Activated T-cell treated with anti-CD3 and anti-CD28 coated beads, Interleukin-2, amount 50 U/mL, for 24 hours (primary cell): ENCODE measurements at regions not wholly inside any gene's neighbourhood (a gene's known extent, or its start where the extent isn't known, plus 50 kb on each side); places are given as distances from the start of the nearest gene placed in this dataset.
"Not testable (repeated sequence)": the region's sequence is repeated elsewhere in the genome, so short reads cannot be mapped to it uniquely, and the experiment has no call there.

Source experiments
- DNase-seq: peaks from one replicate; pipeline ENCODE4 v3.0.0-alpha.2; 2020
- H3K27ac Mint-ChIP-seq: 2 replicates; pipeline ENCODE4 v1.8.0; 2020; ENCODE audit warnings: mild to moderate bottlenecking, mixed read lengths
- H3K27me3 Mint-ChIP-seq: 2 replicates; pipeline ENCODE4 v1.8.0; 2020; ENCODE audit warnings: mixed read lengths
- H3K36me3 Mint-ChIP-seq: 2 replicates; pipeline ENCODE4 v1.8.0; 2020; ENCODE audit warnings: low read depth, mixed read lengths
- H3K4me1 Mint-ChIP-seq: 2 replicates; pipeline ENCODE4 v1.8.0; 2020; ENCODE audit warnings: low read depth, mixed read lengths
- H3K4me3 Mint-ChIP-seq: 2 replicates; pipeline ENCODE4 v1.8.0; 2020; ENCODE audit warnings: mild to moderate bottlenecking, moderate library complexity, mixed read lengths
- H3K9me3 Mint-ChIP-seq: 2 replicates; pipeline ENCODE4 v1.8.0; 2020; ENCODE audit warnings: mixed read lengths

DNA sequence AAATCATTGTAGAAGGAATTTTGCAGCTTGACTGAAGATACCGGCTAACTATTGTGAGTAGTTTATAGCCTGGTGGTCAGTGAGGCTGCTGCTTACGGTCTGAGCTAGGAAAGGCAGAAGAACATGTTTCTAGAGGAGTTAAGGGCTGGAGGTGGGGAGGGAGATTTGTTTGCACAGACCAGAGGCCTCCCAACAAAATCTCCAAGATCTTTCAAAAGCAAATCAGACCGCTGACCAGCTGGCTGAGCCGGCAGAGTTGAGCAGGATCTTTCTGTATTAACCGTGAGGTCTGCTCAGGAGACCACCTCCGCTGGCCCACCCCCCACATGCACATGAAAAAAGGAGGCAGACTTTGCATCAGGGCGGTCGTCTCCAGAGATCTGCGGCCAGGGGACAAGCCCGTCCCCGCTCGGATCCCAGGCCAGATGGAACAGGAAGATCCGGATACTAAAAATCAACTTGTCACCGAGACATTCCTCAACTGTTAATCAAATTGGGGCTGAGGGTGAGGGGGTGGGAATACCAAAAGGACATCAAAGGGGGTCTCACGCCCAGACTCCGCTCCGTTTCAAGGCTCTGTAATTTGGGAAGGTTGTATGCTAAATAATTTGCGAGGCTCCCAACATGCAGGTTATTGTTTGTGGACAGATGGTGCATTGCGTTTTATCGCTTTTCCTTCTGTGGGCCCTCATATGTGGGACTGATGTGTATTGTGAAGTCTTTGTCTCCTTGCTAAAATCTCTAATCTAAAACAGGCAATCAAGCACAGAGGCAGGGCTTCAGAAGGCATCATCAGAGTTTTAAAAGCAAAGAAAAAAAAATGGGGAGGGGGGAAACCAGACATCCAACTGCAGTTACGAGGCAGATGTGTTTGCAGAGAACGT is 319.0 kb downstream of the ZNF536 start:
- Mint-ChIP-seq H3K27me3 (peaks cover 73% of the 10 kb centered on the region), H3K36me3 (no peaks in the 10 kb centered on the region), H3K4me3 (no peak overlapping the region), H3K27ac (no peak overlapping the region), H3K4me1 (peaks cover 2% of the 10 kb centered on the region), H3K9me3 (no peaks in the 10 kb centered on the region)
- DNase-seq = no peak

DNA sequence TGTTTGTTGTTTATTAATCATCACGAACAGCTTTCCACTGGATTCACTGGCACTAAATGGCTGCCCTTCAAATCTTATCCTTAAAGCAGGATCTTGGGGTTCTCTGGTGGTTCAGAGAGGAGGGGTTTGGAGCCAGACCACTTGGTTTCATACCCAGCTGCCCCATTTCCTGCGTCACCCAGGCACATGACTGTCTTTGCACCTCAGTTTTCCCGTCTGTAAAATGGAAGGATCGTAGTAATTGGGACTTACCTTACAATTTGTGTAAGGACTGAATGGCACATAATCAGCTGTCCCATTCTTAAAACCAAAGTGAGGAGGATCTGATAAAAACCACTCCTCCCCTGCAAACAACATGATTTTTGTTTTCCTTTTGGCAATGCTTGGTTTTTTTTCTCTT is 318.3 kb downstream of the ZNF536 start:
- H3K36me3 Mint-ChIP-seq = no peaks in the 10 kb centered on the region
- peaks cover 76% of the 10 kb centered on the region for H3K27me3 Mint-ChIP-seq
- no peak for DNase-seq
- H3K4me1 Mint-ChIP-seq = peaks cover 2% of the 10 kb centered on the region
- no peaks in the 10 kb centered on the region for H3K9me3 Mint-ChIP-seq
- H3K27ac Mint-ChIP-seq = no peak overlapping the region
- no peak overlapping the region for H3K4me3 Mint-ChIP-seq

DNA sequence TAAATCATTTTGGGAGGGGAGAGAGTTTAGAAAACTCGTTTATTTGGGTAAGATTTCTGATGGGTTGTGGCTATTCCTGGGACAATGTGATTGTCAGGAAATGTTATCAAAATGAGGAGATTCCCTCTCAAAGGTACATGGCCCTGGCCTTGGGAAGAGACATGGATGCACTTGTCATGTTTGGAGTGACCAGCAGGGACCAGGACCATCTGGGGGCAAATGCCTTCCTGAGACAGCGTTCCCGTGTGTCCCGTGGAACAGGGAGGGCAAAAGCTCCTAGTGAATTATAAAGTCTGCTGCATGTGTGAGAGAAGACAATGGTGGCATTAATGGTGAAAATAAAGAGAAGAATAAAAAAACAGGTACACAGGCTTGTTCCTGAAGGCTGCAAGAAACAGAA is 317.3 kb downstream of the ZNF536 start:
- no peaks in the 10 kb centered on the region for H3K9me3 Mint-ChIP-seq
- no peak for DNase-seq
- peaks cover 2% of the 10 kb centered on the region for H3K4me1 Mint-ChIP-seq
- no peak overlapping the region for H3K27ac Mint-ChIP-seq
- H3K4me3 Mint-ChIP-seq = no peak overlapping the region
- H3K27me3 Mint-ChIP-seq = peaks cover 79% of the 10 kb centered on the region
- H3K36me3 Mint-ChIP-seq = no peaks in the 10 kb centered on the region

DNA sequence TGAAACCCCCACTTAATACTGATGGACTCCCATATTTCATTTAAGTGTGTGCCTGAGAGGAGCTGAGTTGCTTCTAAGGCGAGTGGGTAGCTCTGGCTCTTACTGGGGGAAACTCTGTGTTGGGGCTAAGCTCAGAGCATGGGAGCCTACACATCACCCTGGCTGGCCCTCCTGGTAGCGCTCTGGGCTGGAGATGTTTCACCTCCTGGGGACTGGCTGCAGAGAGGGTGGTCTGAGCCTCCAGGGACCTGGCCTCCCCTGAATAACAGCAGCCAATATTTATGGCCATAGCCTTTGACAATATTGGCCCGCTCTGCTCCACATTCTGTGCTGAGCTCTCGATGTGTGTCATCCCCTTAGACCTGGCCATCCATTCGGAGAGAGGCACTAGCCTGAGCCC is 316.5 kb downstream of the ZNF536 start:
- peaks cover 2% of the 10 kb centered on the region for H3K4me1 Mint-ChIP-seq
- H3K27me3 Mint-ChIP-seq = peaks cover 79% of the 10 kb centered on the region
- no peak for DNase-seq
- H3K27ac Mint-ChIP-seq = no peak overlapping the region
- no peaks in the 10 kb centered on the region for H3K36me3 Mint-ChIP-seq
- H3K9me3 Mint-ChIP-seq = no peaks in the 10 kb centered on the region
- no peak overlapping the region for H3K4me3 Mint-ChIP-seq

DNA sequence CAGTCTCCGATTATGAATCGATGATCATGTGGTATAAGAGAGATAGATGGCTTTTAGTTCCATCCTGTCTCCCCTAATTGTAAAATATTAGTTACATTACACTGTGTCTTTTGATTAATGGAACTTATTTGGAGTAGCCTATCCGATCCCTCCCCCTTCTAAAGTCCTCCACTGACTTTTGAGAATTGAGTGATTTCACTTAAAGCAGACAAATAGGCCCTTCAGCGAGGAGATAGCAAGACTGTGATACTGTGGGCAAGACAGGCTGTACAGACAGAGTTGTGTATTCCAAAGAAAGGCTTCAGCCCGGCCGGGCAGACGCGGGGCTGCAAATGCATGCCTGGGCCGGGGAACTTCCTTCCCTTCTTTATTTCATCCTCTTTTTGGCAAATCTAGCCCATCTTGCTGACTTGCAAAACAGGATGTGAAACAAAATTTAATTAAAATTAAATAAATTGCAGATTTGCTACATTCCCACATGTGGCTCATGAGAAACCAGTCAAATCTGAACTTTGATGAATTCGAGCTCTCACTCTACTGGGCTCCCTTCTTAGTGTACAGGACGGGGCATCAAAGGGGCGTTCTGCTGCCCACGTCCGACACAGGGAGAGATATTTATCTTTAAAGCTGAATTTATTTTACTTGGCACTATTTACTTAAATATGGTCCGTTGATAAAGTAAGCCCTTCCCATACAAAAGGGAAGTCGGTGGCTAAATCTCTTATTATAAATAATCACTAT is 314.8 kb downstream of the ZNF536 start:
- Mint-ChIP-seq H3K9me3 (no peaks in the 10 kb centered on the region), H3K27me3 (peaks cover 77% of the 10 kb centered on the region), H3K36me3 (no peaks in the 10 kb centered on the region), H3K4me3 (no peak overlapping the region), H3K27ac (no peak overlapping the region), H3K4me1 (no peaks in the 10 kb centered on the region)
- no peak for DNase-seq

DNA sequence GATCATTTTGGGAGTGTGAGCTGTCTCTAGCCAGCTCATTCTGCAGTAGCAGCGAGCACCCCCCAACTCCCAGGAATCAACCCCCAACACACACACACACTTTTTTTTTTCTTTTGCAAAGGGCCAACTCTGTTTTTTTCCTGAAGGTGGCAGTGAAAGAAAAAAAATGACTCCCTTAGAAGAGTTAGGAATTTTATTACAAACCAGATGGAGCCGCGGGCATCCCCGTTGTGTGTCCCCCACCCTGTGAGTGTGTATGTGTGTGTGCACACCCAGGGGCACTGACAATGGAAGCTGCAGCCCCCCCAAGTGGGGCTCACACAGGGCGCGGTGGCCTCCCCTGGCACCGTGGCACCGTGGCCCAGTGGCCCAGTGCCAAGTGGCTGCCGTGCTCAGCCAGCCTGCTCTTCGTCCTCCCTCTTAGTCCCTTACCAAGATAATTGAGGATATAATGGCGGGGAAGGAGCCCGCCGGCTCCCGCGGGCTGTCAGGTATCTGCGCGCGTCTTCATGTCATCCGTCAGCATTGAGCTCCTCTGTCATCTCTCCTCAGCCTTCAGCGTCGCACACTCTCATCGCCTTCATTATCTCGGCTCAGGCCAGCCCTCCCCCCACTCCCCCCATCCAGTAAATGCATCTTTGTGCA is 314.1 kb downstream of the ZNF536 start:
- H3K4me1 Mint-ChIP-seq = no peaks in the 10 kb centered on the region
- no peak overlapping the region for H3K27ac Mint-ChIP-seq

DNA sequence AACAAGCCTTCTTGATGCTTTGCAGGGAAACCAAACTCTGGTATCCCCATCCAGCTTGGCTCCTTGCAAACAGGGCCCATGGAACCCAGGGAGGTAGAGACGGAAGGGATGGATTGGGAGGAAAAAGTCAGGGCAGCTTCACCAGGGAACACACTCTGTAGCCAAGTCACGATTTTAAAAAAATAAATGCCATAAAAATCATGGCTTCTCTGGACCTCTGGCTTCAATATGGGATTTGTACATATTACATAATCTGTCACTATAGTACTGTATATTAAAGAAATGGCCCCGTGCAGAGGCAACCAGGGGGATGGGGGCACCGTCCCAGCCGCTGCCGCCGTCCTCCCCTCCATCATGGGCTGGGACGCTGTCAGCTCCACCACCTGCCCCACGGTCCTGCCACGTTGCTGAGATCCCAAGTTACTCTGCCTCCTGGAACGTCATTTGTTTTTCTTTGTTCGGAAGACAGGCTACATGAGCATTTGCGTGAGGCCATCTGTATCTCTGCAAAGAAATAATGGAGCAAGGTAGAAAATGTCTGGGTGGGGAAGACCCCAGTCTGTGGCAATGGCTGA is 313.3 kb downstream of the ZNF536 start:
- no peaks in the 10 kb centered on the region for H3K9me3 Mint-ChIP-seq
- no peaks in the 10 kb centered on the region for H3K36me3 Mint-ChIP-seq
- H3K4me3 Mint-ChIP-seq = no peak overlapping the region
- H3K27me3 Mint-ChIP-seq = peaks cover 70% of the 10 kb centered on the region
- DNase-seq = no peak
- no peak overlapping the region for H3K27ac Mint-ChIP-seq
- H3K4me1 Mint-ChIP-seq = no peaks in the 10 kb centered on the region

More for the DNA sequence above, 314.1 kb downstream of the ZNF536 start:
- peaks cover 72% of the 10 kb centered on the region for H3K27me3 Mint-ChIP-seq
- H3K9me3 Mint-ChIP-seq = no peaks in the 10 kb centered on the region
- no peak for DNase-seq
- H3K36me3 Mint-ChIP-seq = no peaks in the 10 kb centered on the region
- no peak overlapping the region for H3K4me3 Mint-ChIP-seq

DNA sequence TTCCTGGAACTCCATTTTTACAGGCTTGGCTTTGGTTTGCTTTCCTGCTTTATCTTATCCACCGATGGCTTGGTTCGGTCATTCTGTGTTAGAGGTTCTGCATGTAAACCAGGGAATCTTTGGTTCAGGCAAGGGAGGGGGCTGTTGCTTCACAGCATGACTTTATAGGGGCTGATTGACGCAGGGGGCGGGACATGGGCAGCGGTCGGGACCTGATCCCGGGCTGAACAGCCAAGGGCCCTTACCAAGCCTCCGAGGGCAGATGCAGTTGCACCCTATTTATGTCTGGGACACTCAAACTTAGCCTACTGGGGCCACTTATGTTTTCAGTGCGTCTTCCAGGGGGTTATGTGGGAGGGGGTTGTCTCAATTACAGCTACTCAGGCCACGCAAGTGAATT is 312.4 kb downstream of the ZNF536 start:
- Mint-ChIP-seq H3K27me3 (peaks cover 64% of the 10 kb centered on the region), H3K27ac (no peak overlapping the region), H3K4me1 (no peaks in the 10 kb centered on the region), H3K9me3 (no peaks in the 10 kb centered on the region), H3K36me3 (no peaks in the 10 kb centered on the region), H3K4me3 (no peak overlapping the region)
- no peak for DNase-seq

DNA sequence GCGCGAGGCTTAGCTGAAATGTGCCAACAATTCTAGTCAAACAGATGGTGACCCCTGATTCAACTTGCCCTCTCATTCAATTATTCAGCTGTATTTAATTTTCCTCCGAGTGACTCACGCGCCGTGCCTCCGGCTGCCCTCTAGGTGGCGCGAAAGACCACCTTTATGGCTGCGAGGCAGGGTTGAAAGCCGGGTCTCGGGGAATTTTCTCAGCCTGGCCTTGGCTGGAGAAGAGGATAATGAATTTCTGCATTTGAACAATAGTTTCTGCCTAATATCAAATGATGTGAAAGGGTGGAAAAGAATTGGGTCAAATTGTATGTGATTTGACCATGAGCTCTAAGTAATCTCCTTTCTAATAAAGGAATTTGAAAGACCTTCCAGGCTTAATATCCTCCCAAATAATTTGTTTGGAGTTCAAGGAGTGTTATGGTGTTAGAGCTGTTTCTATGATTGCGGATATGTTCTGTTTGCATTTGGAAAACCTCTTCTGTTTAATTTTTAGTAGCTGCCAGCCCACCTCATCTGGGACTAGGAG is 310.9 kb downstream of the ZNF536 start:
- Mint-ChIP-seq H3K4me1 (no peaks in the 10 kb centered on the region), H3K27me3 (peaks cover 50% of the 10 kb centered on the region), H3K9me3 (no peaks in the 10 kb centered on the region), H3K36me3 (no peaks in the 10 kb centered on the region), H3K4me3 (no peak overlapping the region), H3K27ac (no peak overlapping the region)
- DNase-seq = peak; percentile 71

DNA sequence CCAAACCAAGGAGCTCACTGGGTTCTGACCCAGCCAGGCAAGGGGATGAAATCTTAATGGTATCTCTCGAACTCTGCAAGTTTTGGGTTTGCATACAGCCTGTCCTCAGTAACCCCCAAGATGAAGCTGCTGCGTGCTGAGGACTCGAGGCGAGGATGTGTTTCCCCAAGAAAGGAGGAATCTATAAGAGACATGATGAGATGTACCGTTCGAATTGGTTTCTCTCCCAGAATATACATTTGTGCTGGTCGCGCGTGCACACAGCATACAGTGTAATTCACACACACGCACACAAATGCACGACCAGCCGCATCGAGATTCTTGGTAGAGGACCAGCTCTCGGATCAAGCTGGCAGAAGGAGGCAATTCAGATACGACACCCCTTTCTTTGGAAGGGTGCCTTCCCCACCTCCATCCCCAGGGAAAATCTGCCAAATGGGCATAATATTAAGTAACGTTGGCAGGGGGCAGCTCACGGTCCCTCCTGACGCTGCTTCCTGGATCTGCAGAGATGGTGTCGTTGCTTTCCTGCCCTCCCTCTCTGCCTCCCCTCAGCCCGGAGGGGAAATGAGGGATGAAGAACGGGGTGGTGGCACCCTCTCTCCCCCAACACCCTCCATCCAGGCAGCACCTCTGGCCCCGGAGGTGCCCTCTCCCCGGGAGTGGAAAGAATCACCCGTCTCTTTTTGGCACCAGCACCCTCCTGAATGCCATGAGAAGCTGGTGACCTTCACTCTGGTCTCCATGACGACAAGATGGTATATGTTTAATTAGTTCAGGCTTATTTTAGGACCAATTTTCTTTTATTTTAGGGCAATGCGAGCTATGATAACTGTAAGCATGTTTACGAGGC is 310.2 kb downstream of the ZNF536 start:
- no peak overlapping the region for H3K4me3 Mint-ChIP-seq
- DNase-seq = no peak
- H3K27me3 Mint-ChIP-seq = peaks cover 55% of the 10 kb centered on the region
- no peak overlapping the region for H3K27ac Mint-ChIP-seq
- no peaks in the 10 kb centered on the region for H3K9me3 Mint-ChIP-seq
- H3K36me3 Mint-ChIP-seq = no peaks in the 10 kb centered on the region
- H3K4me1 Mint-ChIP-seq = no peaks in the 10 kb centered on the region

DNA sequence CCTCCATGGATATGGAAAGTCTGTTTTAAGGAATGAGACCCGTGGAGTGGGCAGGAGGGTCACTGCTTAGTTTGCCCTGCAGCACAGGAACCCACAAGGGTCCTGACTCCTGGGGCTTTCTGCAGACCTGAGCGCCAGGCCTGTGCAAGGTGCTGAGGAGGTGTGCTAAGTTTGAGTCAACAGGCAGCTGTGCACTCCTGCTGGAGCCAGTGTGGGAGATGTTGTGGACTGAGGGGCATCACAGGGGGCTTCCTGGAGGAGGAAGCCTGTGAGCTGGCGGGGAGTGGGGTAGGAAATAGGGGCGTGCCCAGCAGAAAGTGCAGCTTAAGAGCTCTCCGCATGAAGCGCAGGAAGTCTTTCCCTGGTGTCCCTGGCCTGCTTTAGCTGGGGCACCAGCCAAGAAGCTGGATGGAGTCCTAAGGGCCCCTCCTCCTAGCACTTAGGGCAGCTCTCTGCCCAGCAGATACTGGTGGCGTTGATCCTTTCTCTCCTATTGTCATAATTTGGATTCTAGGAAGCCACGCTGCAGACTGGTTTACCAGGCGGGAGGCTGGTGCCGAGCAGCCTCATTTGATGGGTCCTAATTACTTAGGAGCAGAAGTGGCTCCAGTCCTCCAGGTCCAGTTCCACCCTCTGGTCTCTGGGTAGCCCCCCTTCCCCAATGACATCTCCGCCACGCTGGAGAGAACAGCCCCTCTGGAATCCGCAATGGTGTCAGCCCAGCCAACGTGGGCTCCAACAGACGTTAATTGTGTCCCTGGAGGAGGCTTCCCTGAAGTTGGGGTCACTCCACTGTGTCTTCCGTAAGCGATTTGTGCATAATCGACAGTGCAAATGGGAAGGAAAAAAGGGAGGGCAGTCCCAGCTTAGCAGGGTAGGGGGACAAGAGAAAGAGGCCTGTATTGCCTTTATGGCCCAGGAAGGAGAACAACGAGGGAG is 309.2 kb downstream of the ZNF536 start:
- Mint-ChIP-seq H3K4me3 (no peak overlapping the region), H3K36me3 (no peaks in the 10 kb centered on the region), H3K27me3 (peaks cover 50% of the 10 kb centered on the region), H3K27ac (no peak overlapping the region), H3K4me1 (no peaks in the 10 kb centered on the region), H3K9me3 (no peaks in the 10 kb centered on the region)
- DNase-seq = no peak

DNA sequence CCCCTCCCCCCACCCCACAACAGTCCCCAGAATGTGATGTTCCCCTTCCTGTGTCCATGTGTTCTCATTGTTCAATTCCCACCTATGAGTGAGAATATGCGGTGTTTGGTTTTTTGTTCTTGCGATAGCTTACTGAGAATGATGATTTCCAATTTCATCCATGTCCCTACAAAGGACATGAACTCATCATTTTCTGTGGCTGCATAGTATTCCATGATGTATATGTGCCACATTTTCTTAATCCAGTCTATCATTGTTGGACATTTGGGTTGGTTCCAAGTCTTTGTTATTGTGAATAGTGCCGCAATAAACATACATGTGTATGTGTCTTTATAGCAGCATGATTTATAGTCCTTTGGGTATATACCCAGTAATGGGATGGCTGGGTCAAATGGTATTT is 308.2 kb downstream of the ZNF536 start:
- H3K27me3 Mint-ChIP-seq = peaks cover 43% of the 10 kb centered on the region
- not testable (repeated sequence) for H3K9me3 Mint-ChIP-seq, H3K4me3 Mint-ChIP-seq, H3K27ac Mint-ChIP-seq, H3K36me3 Mint-ChIP-seq, H3K4me1 Mint-ChIP-seq, DNase-seq

DNA sequence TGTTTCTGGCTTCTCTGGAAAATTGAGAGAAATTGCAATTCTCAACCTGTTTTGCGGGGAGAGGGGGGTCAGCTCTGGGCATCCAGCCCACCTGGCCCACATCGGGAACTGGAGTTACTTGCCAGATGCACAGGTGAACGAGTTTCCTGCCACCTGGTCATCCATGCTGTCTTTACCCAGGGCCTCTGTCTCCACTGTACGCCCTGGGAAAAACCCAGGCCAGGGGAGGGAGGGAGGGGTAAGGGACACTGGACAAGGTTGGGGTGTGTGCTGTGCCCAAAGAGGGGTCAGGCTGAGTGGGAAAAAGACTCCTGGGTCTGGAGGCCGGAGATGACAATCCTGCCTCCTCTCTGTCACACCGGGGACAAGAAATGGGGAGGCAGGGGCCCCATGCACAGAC is 307.6 kb downstream of the ZNF536 start:
- DNase-seq = no peak
- H3K9me3 Mint-ChIP-seq = no peaks in the 10 kb centered on the region
- no peak overlapping the region for H3K4me3 Mint-ChIP-seq
- no peaks in the 10 kb centered on the region for H3K36me3 Mint-ChIP-seq
- H3K27me3 Mint-ChIP-seq = peaks cover 37% of the 10 kb centered on the region
- no peak overlapping the region for H3K27ac Mint-ChIP-seq
- H3K4me1 Mint-ChIP-seq = no peaks in the 10 kb centered on the region
